ENCODE measurements at regions not wholly inside any gene's neighbourhood (a gene's known extent, or its start where the extent isn't known, plus 50 kb on each side); places are given as distances from the start of the nearest gene placed in this dataset.

DNA sequence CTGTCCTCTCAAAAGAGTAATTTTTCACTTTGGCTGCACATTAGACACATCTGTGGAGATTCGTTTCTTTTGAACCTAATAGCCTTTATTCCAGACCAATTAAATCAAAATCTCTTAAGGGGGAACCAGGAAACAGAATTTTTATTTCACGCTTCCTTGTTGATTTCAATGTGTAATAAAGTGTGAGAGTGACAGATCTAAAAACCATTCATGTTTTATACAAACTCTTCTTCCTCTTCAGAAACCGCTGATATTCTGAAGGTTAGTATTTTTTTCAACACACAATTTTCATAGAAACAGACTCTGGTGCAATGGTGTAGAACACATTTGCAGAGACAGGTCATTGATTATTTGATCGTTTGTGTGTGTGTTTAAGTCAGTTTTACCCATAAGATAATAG, 1469.8 kb downstream of the EFNA5 start:
- no peak overlapping the region for H3K27ac ChIP-seq (ENCODE audit: low read depth in 1 of 2, low read length in 2 of 2)
- H3K4me3 ChIP-seq (ENCODE audit: low read depth in 1 of 3, low read length in 3 of 3) = no peak overlapping the region
- no peaks in the 10 kb centered on the region for H3K9me3 ChIP-seq (ENCODE audit: control insufficient read depth in 4 of 4, low read length in 3 of 4)
- H3K4me1 ChIP-seq (ENCODE audit: control insufficient read depth in 4 of 4, insufficient read depth in 4 of 4, low read length in 3 of 4) = no peaks in the 10 kb centered on the region
- 69% methylated on average over 4 of the region's 4 CpGs for WGBS
- no peak for TF ChIP-seq GABPA (IDR thresholded peaks at IDR 0.05 in 1 of 2, conservative IDR thresholded peaks at IDR 0.05 in 1 of 2)
- no peak for TF ChIP-seq YY1 (IDR thresholded peaks at IDR 0.05)
- H3K27me3 ChIP-seq (ENCODE audit: control insufficient read depth in 4 of 4, insufficient read depth in 4 of 4, low read length in 3 of 4) = no peaks in the 10 kb centered on the region
- H3K9ac ChIP-seq (ENCODE audit: low read depth in 1 of 2, low read length in 2 of 2) = no peak overlapping the region
- H3K36me3 ChIP-seq (ENCODE audit: control insufficient read depth in 4 of 4, insufficient read depth in 3 of 4, low read depth in 1 of 4, low read length in 3 of 4) = no peaks in the 10 kb centered on the region
- no peak for DNase-seq (ENCODE audit: low spot score)

DNA sequence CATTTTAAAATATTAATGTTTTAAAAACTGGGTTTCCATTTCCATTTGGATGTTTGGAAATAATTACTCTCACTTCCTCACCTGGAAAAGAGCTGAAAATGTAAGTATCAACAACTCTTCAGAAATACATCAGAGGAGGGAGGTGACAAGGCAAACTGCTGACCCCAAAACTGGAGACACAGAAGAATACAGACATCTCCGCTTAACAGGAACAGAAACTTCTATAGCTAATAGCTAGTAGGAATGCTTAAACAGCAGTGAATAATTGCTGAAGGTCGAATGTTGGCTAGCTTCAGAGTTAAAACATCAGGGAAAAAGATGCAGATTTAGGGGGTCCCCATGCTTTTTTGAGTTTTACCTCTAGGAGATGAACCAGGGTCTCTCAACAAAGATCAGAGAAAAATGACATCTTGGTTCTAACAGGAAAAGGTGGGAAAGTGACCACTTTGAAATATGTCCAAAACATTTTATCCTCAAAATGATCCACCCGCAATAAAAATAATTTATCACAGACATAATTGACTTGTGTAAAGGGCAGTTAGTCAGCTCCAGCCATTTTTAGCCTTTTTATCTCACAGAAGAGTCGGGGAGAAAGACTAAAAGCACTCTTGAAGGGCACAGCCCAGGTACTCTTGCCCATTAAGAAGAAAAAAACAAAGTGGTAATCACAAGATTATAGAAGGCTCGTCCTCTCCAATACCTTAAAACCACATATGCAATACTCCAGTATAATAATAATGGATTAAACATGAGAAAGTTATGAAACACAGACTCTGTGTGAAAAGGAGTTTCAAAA, 1474.9 kb downstream of the EFNA5 start:
- no peaks in the 10 kb centered on the region for H3K36me3 ChIP-seq (ENCODE audit: control insufficient read depth in 4 of 4, insufficient read depth in 3 of 4, low read depth in 1 of 4, low read length in 3 of 4)
- no peaks in the 10 kb centered on the region for H3K9me3 ChIP-seq (ENCODE audit: control insufficient read depth in 4 of 4, low read length in 3 of 4)
- H3K9ac ChIP-seq (ENCODE audit: low read depth in 1 of 2, low read length in 2 of 2) = no peak overlapping the region
- no peak for DNase-seq (ENCODE audit: low spot score)
- no peaks in the 10 kb centered on the region for H3K27me3 ChIP-seq (ENCODE audit: control insufficient read depth in 4 of 4, insufficient read depth in 4 of 4, low read length in 3 of 4)
- H3K4me3 ChIP-seq (ENCODE audit: low read depth in 1 of 3, low read length in 3 of 3) = no peak overlapping the region
- no peaks in the 10 kb centered on the region for H3K4me1 ChIP-seq (ENCODE audit: control insufficient read depth in 4 of 4, insufficient read depth in 4 of 4, low read length in 3 of 4)
- no peak overlapping the region for H3K27ac ChIP-seq (ENCODE audit: low read depth in 1 of 2, low read length in 2 of 2)
- WGBS = 68% methylated on average over 5 of the region's 5 CpGs
- TF ChIP-seq, protein P1, sequence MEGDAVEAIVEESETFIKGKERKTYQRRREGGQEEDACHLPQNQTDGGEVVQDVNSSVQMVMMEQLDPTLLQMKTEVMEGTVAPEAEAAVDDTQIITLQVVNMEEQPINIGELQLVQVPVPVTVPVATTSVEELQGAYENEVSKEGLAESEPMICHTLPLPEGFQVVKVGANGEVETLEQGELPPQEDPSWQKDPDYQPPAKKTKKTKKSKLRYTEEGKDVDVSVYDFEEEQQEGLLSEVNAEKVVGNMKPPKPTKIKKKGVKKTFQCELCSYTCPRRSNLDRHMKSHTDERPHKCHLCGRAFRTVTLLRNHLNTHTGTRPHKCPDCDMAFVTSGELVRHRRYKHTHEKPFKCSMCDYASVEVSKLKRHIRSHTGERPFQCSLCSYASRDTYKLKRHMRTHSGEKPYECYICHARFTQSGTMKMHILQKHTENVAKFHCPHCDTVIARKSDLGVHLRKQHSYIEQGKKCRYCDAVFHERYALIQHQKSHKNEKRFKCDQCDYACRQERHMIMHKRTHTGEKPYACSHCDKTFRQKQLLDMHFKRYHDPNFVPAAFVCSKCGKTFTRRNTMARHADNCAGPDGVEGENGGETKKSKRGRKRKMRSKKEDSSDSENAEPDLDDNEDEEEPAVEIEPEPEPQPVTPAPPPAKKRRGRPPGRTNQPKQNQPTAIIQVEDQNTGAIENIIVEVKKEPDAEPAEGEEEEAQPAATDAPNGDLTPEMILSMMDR (IDR thresholded peaks at IDR 0.05; ENCODE audit: low read depth, low read length, missing input control) = no peak
- TF ChIP-seq FOXA1 (IDR thresholded peaks at IDR 0.05) = no peak
- TF ChIP-seq NR2F2 (IDR thresholded peaks at IDR 0.05) = no peak
- TF ChIP-seq HNF4G (IDR thresholded peaks at IDR 0.05) = no peak
- no peak for TF ChIP-seq GABPA (IDR thresholded peaks at IDR 0.05 in 1 of 2, conservative IDR thresholded peaks at IDR 0.05 in 1 of 2)
- TF ChIP-seq RXRA (IDR thresholded peaks at IDR 0.05) = no peak
- no peak for TF ChIP-seq YY1 (IDR thresholded peaks at IDR 0.05)
- TF ChIP-seq RAD21 (IDR thresholded peaks at IDR 0.05) = no peak
- TF ChIP-seq EGR1 (IDR thresholded peaks at IDR 0.05; ENCODE audit: low read depth in 2 of 2) = no peak
- no peak for TF ChIP-seq FOXA2 (IDR thresholded peaks at IDR 0.05)
- TF ChIP-seq TAF1 (conservative IDR thresholded peaks at IDR 0.05) = no peak
- TF ChIP-seq HNF4A (conservative IDR thresholded peaks at IDR 0.05) = no peak
- no peak for TF ChIP-seq SP1 (IDR thresholded peaks at IDR 0.05)
- TF ChIP-seq, protein P2, sequence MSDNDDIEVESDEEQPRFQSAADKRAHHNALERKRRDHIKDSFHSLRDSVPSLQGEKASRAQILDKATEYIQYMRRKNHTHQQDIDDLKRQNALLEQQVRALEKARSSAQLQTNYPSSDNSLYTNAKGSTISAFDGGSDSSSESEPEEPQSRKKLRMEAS (IDR thresholded peaks at IDR 0.05) = no peak
- TF ChIP-seq, protein P3, sequence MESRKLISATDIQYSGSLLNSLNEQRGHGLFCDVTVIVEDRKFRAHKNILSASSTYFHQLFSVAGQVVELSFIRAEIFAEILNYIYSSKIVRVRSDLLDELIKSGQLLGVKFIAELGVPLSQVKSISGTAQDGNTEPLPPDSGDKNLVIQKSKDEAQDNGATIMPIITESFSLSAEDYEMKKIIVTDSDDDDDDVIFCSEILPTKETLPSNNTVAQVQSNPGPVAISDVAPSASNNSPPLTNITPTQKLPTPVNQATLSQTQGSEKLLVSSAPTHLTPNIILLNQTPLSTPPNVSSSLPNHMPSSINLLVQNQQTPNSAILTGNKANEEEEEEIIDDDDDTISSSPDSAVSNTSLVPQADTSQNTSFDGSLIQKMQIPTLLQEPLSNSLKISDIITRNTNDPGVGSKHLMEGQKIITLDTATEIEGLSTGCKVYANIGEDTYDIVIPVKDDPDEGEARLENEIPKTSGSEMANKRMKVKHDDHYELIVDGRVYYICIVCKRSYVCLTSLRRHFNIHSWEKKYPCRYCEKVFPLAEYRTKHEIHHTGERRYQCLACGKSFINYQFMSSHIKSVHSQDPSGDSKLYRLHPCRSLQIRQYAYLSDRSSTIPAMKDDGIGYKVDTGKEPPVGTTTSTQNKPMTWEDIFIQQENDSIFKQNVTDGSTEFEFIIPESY (IDR thresholded peaks at IDR 0.05) = no peak
- no peak for TF ChIP-seq JUND (IDR thresholded peaks at IDR 0.05)
- TF ChIP-seq, protein P4, sequence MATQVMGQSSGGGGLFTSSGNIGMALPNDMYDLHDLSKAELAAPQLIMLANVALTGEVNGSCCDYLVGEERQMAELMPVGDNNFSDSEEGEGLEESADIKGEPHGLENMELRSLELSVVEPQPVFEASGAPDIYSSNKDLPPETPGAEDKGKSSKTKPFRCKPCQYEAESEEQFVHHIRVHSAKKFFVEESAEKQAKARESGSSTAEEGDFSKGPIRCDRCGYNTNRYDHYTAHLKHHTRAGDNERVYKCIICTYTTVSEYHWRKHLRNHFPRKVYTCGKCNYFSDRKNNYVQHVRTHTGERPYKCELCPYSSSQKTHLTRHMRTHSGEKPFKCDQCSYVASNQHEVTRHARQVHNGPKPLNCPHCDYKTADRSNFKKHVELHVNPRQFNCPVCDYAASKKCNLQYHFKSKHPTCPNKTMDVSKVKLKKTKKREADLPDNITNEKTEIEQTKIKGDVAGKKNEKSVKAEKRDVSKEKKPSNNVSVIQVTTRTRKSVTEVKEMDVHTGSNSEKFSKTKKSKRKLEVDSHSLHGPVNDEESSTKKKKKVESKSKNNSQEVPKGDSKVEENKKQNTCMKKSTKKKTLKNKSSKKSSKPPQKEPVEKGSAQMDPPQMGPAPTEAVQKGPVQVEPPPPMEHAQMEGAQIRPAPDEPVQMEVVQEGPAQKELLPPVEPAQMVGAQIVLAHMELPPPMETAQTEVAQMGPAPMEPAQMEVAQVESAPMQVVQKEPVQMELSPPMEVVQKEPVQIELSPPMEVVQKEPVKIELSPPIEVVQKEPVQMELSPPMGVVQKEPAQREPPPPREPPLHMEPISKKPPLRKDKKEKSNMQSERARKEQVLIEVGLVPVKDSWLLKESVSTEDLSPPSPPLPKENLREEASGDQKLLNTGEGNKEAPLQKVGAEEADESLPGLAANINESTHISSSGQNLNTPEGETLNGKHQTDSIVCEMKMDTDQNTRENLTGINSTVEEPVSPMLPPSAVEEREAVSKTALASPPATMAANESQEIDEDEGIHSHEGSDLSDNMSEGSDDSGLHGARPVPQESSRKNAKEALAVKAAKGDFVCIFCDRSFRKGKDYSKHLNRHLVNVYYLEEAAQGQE (IDR thresholded peaks at IDR 0.05) = no peak
- TF ChIP-seq, protein P5, sequence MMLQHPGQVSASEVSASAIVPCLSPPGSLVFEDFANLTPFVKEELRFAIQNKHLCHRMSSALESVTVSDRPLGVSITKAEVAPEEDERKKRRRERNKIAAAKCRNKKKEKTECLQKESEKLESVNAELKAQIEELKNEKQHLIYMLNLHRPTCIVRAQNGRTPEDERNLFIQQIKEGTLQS (IDR thresholded peaks at IDR 0.05) = no peak

Measured in liver (tissue), 8 donors.